Neutrophil (primary cell): ENCODE measurements at regions not wholly inside any gene's neighbourhood (a gene's known extent, or its start where the extent isn't known, plus 50 kb on each side); places are given as distances from the start of the nearest gene placed in this dataset.

ENCODE experiments used
- H3K27ac ChIP-seq: fragments of 200-600 bp; sonication (generic); 2 replicates; pipeline ENCODE4 v1.5.1; 2016; ENCODE audit warnings: mild to moderate bottlenecking, moderate library complexity
- H3K27me3 ChIP-seq: fragments of 200-600 bp; sonication (generic); 2 replicates; pipeline ENCODE4 v1.6.0; 2016; ENCODE audit warnings: mild to moderate bottlenecking
- H3K36me3 ChIP-seq: fragments of 200-600 bp; sonication (generic); 2 replicates; pipeline ENCODE4 v1.5.1; 2017
- H3K4me1 ChIP-seq, 2 experiments: fragments of 200-600 bp in 1 of 2; sonication (generic) in 1 of 2; 1 replicate in 1 of 2; 2 replicates in 1 of 2; pipeline versions ENCODE4 v1.5.1 to v1.6.1; 2013 to 2016; ENCODE audit warnings: low read depth in 1 of 2, low read length in 1 of 2, mild to moderate bottlenecking in 1 of 2, moderate library complexity in 1 of 2; ENCODE audit not compliant: control insufficient read depth in 1 of 2, insufficient read depth in 1 of 2
- H3K4me3 ChIP-seq, 2 experiments: fragments of 200-600 bp in 1 of 2; sonication (generic) in 1 of 2; 1 replicate in 1 of 2; 2 replicates in 1 of 2; pipeline ENCODE4 v1.5.1; 2013 to 2016; ENCODE audit warnings: low read depth in 1 of 2, low read length in 1 of 2, mild to moderate bottlenecking in 1 of 2, moderate library complexity in 1 of 2
- H3K9me3 ChIP-seq: fragments of 200-600 bp; sonication (generic); 2 replicates; pipeline ENCODE4 v1.5.1; 2016
- TF ChIP-seq, protein P1 (sequence below): fragments of 200-600 bp; sonication (generic); IDR thresholded peaks from 2 replicates; pipeline ENCODE4 v1.5.1; 2016; ENCODE audit warnings: antibody characterized with exemption

DNA sequence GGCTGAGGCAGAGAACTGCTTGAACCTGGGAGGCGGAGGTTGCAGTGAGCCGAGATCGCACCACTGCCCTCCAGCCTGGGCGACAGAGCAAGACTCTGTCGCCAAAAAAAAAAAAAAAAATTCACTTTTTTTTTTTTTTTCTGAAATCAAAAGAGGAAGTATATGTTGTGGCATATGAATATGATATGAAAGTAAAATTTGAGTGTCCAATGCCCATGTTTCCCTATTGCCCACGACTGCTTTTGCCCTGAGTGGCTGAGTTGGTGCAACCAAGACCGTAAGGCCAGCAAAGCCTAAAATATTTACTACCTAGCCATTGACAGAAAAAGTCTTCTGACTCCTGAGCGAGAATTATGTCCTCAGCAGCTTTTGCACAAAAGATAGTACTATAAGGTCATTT, 101.7 kb upstream of the PARP11 start:
- Histone ChIP-seq H3K27me3 (no peaks in the 10 kb centered on the region), H3K4me3 (no peak overlapping the region), H3K9me3 (no peaks in the 10 kb centered on the region), H3K36me3 (no peaks in the 10 kb centered on the region), H3K27ac (no peak overlapping the region), H3K4me1 (no peaks in the 10 kb centered on the region)
- TF ChIP-seq, protein P1, sequence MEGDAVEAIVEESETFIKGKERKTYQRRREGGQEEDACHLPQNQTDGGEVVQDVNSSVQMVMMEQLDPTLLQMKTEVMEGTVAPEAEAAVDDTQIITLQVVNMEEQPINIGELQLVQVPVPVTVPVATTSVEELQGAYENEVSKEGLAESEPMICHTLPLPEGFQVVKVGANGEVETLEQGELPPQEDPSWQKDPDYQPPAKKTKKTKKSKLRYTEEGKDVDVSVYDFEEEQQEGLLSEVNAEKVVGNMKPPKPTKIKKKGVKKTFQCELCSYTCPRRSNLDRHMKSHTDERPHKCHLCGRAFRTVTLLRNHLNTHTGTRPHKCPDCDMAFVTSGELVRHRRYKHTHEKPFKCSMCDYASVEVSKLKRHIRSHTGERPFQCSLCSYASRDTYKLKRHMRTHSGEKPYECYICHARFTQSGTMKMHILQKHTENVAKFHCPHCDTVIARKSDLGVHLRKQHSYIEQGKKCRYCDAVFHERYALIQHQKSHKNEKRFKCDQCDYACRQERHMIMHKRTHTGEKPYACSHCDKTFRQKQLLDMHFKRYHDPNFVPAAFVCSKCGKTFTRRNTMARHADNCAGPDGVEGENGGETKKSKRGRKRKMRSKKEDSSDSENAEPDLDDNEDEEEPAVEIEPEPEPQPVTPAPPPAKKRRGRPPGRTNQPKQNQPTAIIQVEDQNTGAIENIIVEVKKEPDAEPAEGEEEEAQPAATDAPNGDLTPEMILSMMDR, result no peak

DNA sequence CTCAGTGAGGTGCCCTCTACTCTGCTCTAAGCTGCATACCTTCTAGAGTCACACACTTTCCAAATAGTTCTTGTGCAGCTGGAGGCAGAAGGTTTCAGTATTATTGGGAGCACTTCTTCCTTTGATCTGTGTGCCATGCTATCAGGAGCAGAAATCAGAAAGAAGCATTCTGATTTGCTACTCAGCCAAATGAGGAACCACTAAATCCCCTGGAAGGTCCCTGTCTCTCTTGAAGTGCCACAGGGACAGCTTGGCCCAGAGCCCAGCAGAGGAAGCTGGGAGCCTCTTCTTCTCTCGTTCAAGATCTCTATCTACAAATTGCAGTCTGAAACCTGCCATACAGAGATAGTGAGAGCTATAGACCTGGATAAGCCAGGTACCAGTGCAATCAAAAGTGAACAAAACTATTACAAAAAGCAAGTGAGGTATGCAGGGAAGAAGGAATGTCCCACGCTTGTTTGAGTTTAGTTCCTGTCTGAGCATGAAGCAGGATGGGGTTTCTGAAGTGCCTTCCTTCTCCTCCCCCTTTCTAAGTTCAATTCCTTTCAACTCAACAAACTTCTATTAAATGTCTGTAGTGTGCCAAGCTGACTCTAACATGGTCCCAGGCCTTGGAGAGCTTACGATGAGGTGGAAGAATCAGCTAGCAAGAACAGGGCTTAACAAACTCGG, 100.9 kb upstream of the PARP11 start:
- H3K9me3 ChIP-seq, result no peaks in the 10 kb centered on the region
- no peak overlapping the region for H3K4me3 ChIP-seq
- no peak overlapping the region for H3K27ac ChIP-seq
- H3K27me3 ChIP-seq, result no peaks in the 10 kb centered on the region
- no peaks in the 10 kb centered on the region for H3K4me1 ChIP-seq
- H3K36me3 ChIP-seq, result no peaks in the 10 kb centered on the region
- TF ChIP-seq, protein P1, result no peak

DNA sequence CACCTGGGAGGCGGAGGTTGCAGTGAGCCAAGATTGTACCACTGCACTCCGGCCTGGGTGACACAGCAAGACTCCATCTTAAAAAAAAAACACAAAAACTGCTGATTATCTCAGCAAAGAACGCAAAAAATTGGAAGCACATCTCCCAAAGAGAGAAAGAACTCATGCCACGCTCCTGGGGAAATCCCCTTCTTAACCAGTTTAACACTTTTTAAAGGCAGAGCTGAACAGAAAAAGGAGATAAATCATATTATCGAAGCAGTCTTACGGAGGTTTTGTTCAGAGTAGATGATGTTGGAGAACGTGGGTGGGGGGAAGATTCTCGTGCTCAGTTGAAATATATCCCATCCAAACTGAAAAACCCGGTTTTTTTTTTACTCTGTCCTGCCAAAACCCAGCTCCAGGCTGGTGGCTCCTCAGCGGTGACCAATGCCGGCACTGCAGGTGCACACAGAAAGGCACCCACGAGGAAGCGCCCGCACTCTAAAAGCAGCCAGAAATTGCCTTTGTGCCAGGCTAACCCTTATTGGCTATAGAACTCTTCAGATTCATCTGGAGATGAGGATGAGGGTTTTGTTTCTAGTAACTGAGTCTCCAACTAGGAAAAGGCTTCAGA, 100.2 kb upstream of the PARP11 start:
- TF ChIP-seq, protein P1, result no peak
- Histone ChIP-seq H3K4me3 (no peak overlapping the region), H3K36me3 (no peaks in the 10 kb centered on the region), H3K9me3 (no peaks in the 10 kb centered on the region), H3K4me1 (no peaks in the 10 kb centered on the region), H3K27me3 (no peaks in the 10 kb centered on the region), H3K27ac (no peak overlapping the region)

DNA sequence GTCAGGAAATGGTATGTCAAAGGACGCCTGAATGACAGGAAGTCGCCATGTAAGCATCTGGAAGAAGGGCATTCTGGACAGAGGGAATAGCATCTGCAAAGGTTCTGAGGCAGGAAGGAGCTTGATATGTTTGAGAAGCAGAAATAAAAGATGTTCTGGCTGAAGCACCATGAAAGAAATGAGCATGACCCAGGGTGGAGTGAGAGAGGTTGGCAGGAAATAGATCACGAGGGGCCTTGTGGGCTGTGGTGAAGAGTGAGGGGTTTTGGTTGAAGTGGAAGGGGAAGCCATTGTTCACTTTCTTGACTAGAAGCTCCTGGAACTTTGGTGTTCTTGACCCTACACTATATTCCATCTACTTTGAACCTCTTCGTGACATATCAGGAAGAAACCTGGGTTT, 99.4 kb upstream of the PARP11 start:
- no peak overlapping the region for H3K27ac ChIP-seq

DNA sequence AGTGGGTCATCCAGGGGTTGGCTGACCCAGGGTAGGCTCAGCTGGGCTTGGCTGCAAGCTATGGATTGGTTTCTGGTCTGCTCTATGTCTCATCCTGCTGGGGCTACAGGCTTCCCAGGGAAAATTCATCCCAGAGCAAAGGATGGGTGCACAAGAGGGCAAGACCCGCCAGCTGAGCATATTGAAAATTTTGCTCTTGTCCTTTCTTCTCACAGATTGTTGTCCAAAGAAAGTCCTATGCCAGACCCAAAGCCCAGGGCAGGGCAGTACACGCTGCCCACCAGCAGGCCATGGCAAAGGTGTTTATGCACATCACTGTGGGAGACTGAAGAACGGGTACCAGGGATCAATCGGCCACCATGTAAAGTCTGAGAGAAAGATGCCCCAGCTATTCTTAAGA, 95.3 kb upstream of the PARP11 start:
- Histone ChIP-seq H3K4me1 (no peaks in the 10 kb centered on the region), H3K9me3 (no peaks in the 10 kb centered on the region), H3K4me3 (no peak overlapping the region), H3K27ac (no peak overlapping the region), H3K27me3 (no peaks in the 10 kb centered on the region), H3K36me3 (no peaks in the 10 kb centered on the region)
- TF ChIP-seq, protein P1, result no peak

More for the DNA sequence above, 99.4 kb upstream of the PARP11 start:
- Histone ChIP-seq H3K4me3 (no peak overlapping the region), H3K9me3 (no peaks in the 10 kb centered on the region), H3K27me3 (no peaks in the 10 kb centered on the region), H3K4me1 (no peaks in the 10 kb centered on the region), H3K36me3 (no peaks in the 10 kb centered on the region)
- TF ChIP-seq, protein P1, result no peak
